ENCODE measurements at regions not wholly inside any gene's neighbourhood (a gene's known extent, or its start where the extent isn't known, plus 50 kb on each side); places are given as distances from the start of the nearest gene placed in this dataset.

GRCh38 chr1:192418552-192419285, 101.9 kb downstream of the RGS21 start:
- no peak overlapping the region for H3K27ac ChIP-seq
- H3K27me3 ChIP-seq: no peaks in the 10 kb centered on the region
- no peak overlapping the region for H3K4me3 ChIP-seq
- intact Hi-C loops (cut with DNase I; ENCODE audit: low total_unique reads): no loop called here
- H3K4me1 ChIP-seq: no peaks in the 10 kb centered on the region
- H3K36me3 ChIP-seq: no peaks in the 10 kb centered on the region
- no peak for DNase-seq (ENCODE audit: low spot score in 2 of 2)
- TF ChIP-seq CTCF (IDR thresholded peaks at IDR 0.05) (no peak), POLR2A (IDR thresholded peaks at IDR 0.05) (no peak)
- no peaks in the 10 kb centered on the region for H3K9me3 ChIP-seq

- Histone ChIP-seq H3K27me3 (no peaks in the 10 kb centered on the region), H3K36me3 (peaks cover 2% of the 10 kb centered on the region), H3K4me1 (no peaks in the 10 kb centered on the region), H3K9me3 (peaks cover 5 to 12% of the 10 kb centered on the region in 2 donors), H3K27ac (no peak overlapping the region), H3K4me3 (no peak overlapping the region)
- no peak for DNase-seq (ENCODE audit: low spot score in 2 of 2)
- no peak for TF ChIP-seq POLR2A (IDR thresholded peaks at IDR 0.05)
- no peak for TF ChIP-seq CTCF (IDR thresholded peaks at IDR 0.05)
- no peak for TF ChIP-seq POLR2AphosphoS5 (IDR thresholded peaks at IDR 0.05)
- intact Hi-C loops (cut with DNase I; ENCODE audit: low total_unique reads): no loop called here
These were observed 113.9 kb downstream of the RGS21 start for GRCh38 chr1:192430644-192431043.

- DNase-seq (ENCODE audit: low spot score in 2 of 2): no peak
- Histone ChIP-seq H3K27ac (no peak overlapping the region), H3K4me3 (no peak overlapping the region), H3K9me3 (peaks cover 2 to 5% of the 10 kb centered on the region in 2 donors), H3K36me3 (peaks cover 2% of the 10 kb centered on the region), H3K4me1 (no peaks in the 10 kb centered on the region), H3K27me3 (no peaks in the 10 kb centered on the region)
- TF ChIP-seq CTCF (IDR thresholded peaks at IDR 0.05) (no peak), POLR2A (IDR thresholded peaks at IDR 0.05) (no peak), POLR2AphosphoS5 (IDR thresholded peaks at IDR 0.05) (no peak)
- intact Hi-C loops (cut with DNase I; ENCODE audit: low total_unique reads): no loop called here
These were observed 118.9 kb downstream of the RGS21 start for GRCh38 chr1:192435704-192436103.

GRCh38 chr1:192436441-192437078, 119.8 kb downstream of the RGS21 start:
- no peak for TF ChIP-seq CTCF (IDR thresholded peaks at IDR 0.05)
- no peak for TF ChIP-seq POLR2AphosphoS5 (IDR thresholded peaks at IDR 0.05)
- TF ChIP-seq POLR2A (IDR thresholded peaks at IDR 0.05): no peak
- Histone ChIP-seq H3K27ac (no peak overlapping the region), H3K36me3 (peaks cover 2% of the 10 kb centered on the region), H3K4me1 (no peaks in the 10 kb centered on the region), H3K4me3 (no peak overlapping the region), H3K27me3 (no peaks in the 10 kb centered on the region), H3K9me3 (no peaks in the 10 kb centered on the region)
- intact Hi-C loops (cut with DNase I; ENCODE audit: low total_unique reads): no loop called here
- DNase-seq (ENCODE audit: low spot score in 2 of 2): no peak

GRCh38 chr1:192438737-192439136, 121.9 kb downstream of the RGS21 start:
- Histone ChIP-seq H3K27me3 (no peaks in the 10 kb centered on the region), H3K4me1 (no peaks in the 10 kb centered on the region), H3K9me3 (no peaks in the 10 kb centered on the region), H3K36me3 (no peaks in the 10 kb centered on the region), H3K4me3 (no peak overlapping the region), H3K27ac (no peak overlapping the region)
- intact Hi-C loops (cut with DNase I; ENCODE audit: low total_unique reads): no loop called here
- TF ChIP-seq POLR2AphosphoS5 (IDR thresholded peaks at IDR 0.05) (no peak), POLR2A (IDR thresholded peaks at IDR 0.05) (no peak), CTCF (IDR thresholded peaks at IDR 0.05) (no peak)
- no peak for DNase-seq (ENCODE audit: low spot score in 2 of 2)
